T-helper 17 cell (primary cell): ENCODE measurements at regions not wholly inside any gene's neighbourhood (a gene's known extent, or its start where the extent isn't known, plus 50 kb on each side); places are given as distances from the start of the nearest gene placed in this dataset.
A peak's percentile ranks its signal among the peaks of the same experiment; 100 is the strongest.

Experiments
- ATAC-seq: fragments of 150-1000 bp; cut with Tn5 transposase; 2 replicates; pipeline ENCODE4 v1.10.0; 2021; ENCODE audit warnings: mild to moderate bottlenecking, moderate library complexity
- DNase-seq, 3 donors: peaks; one replicate each; pipeline versions ENCODE4 v3.0.0 to v3.0.0-alpha.2; 2020 to 2021
- H3K9me3 ChIP-seq: one replicate; pipeline ENCODE4 v1.7.0; 2013; ENCODE audit warnings: low read length, mild to moderate bottlenecking; ENCODE audit not compliant: control insufficient read depth, poor library complexity, severe bottlenecking
- H3K27ac Mint-ChIP-seq: one replicate; pipeline ENCODE4 v1.8.0; 2022; ENCODE audit warnings: mild to moderate bottlenecking, moderate library complexity, mixed read lengths
- H3K27me3 Mint-ChIP-seq: one replicate; pipeline ENCODE4 v1.8.0; 2022; ENCODE audit warnings: mixed read lengths
- H3K36me3 Mint-ChIP-seq: one replicate; pipeline ENCODE4 v1.8.0; 2022; ENCODE audit warnings: low read depth, mixed read lengths
- H3K4me1 Mint-ChIP-seq: one replicate; pipeline ENCODE4 v1.8.0; 2022; ENCODE audit warnings: mild to moderate bottlenecking, mixed read lengths
- H3K4me3 Mint-ChIP-seq: one replicate; pipeline ENCODE4 v1.8.0; 2022; ENCODE audit warnings: mild to moderate bottlenecking, moderate library complexity, mixed read lengths

DNA sequence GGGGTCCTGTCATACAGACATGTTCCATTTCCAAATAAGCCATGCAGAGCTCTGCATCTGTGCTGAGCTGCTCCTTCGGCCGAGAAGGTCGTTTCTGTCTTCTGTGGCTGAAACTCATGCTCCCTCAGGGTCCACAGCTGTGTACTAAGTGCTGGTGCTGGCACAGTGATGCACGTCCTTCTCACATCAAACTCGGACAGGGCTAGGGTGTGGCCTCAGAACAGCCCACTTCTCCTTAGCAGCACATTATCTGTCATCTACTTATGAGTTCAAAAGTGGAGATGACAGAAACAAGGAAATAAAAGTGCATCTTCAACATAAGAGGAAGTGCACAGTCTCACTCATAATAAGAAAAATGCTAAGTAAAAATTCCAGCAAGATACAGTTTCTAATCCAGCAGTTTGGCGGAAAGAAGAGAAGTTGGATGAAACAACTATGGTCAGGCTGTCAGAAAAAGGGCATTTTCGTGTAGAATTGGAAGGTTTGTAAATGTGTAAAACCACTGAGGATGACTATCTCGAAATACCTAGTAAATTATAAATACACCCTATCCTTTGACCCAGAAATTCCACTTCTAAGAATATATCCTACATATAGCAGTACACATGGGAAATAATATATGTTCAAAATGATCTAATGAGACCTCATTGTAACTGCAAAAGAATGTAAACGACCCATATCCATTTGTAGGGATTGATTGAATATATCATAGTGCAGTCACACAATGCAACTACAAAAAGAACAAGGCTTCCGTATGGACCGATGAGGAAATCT, 53.7 kb upstream of the APCDD1 start:
- peak; percentile 42 for ATAC-seq
- Mint-ChIP-seq H3K27me3 (peaks cover 28% of the 10 kb centered on the region), H3K27ac (no peak overlapping the region)

DNA sequence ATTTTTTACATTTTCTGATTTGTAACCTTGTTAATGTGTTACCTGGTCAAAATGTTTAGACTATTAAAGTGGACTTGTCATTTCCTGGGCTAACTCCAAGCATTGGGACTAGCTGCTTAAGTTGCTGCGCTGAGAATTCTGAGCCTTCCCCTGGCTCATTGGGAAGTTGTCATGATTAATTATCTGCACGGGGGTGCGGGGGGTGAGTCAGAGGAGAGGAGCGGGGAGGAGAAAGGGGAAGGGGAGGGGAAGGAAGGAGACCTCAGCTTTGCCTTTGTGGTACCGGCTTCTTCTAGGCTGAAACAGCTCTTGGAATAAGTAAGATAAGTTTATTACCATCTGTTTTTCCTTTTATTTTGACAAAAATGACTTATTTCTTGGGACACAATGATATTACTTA, 52.9 kb upstream of the APCDD1 start:
- no peaks in the 10 kb centered on the region for H3K4me1 Mint-ChIP-seq
- DNase-seq (no peak), ATAC-seq (no peak)
- no peaks in the 10 kb centered on the region for H3K36me3 Mint-ChIP-seq
- H3K9me3 ChIP-seq, result no peaks in the 10 kb centered on the region
- peaks cover 31% of the 10 kb centered on the region for H3K27me3 Mint-ChIP-seq
- H3K4me3 Mint-ChIP-seq, result no peak overlapping the region
- H3K27ac Mint-ChIP-seq, result no peak overlapping the region

More for the DNA sequence above, 53.7 kb upstream of the APCDD1 start:
- H3K4me1 Mint-ChIP-seq, result no peaks in the 10 kb centered on the region
- no peak overlapping the region for H3K4me3 Mint-ChIP-seq
- no peaks in the 10 kb centered on the region for H3K36me3 Mint-ChIP-seq
- no peaks in the 10 kb centered on the region for H3K9me3 ChIP-seq
- no peak for DNase-seq

GRCh38 chr18:10401930-10402329, 52.5 kb upstream of the APCDD1 start:
- no peaks in the 10 kb centered on the region for H3K4me1 Mint-ChIP-seq
- DNase-seq (no peak), ATAC-seq (no peak)
- H3K36me3 Mint-ChIP-seq, result no peaks in the 10 kb centered on the region
- H3K27me3 Mint-ChIP-seq, result peaks cover 31% of the 10 kb centered on the region
- no peak overlapping the region for H3K4me3 Mint-ChIP-seq
- H3K9me3 ChIP-seq, result no peaks in the 10 kb centered on the region
- no peak overlapping the region for H3K27ac Mint-ChIP-seq

DNA sequence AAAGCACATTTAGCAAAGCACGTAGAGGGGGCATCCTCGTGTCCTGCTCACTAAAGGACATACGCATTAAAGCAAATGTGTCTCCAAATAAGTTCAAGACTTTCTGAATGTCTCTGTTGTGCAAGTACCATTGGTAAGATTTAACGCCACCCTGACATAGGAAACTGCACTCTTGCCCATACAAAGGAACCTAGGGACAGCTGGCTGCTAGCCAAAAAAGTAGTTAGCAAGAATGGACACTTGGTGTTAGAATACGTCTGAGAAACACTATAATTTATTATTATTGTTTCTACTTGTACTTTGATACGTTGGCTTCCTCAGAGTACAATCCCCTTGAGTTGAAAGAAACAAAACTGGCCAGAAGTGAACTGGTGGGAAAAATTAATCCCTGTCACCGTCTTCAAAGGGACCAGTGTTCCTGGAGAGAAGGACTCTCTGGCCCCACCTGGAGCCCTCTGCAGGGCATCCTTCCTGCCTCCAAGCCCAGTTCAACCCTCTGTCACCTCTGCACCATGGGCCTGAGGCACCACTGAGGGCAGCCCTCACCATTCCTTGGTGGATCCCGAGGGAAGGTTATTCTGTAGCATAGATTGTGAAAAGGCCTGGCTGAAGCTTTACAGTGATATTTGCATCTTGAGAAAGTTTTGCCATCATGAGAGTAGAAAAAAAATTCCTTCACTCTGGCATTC, 51.4 kb upstream of the APCDD1 start:
- DNase-seq, result no peak
- H3K4me1 Mint-ChIP-seq, result peaks cover 2% of the 10 kb centered on the region
- H3K9me3 ChIP-seq, result no peaks in the 10 kb centered on the region

GRCh38 chr18:10403708-10404107, 50.7 kb upstream of the APCDD1 start:
- Mint-ChIP-seq H3K27ac (no peak overlapping the region), H3K27me3 (peaks cover 34% of the 10 kb centered on the region), H3K4me1 (peaks cover 2% of the 10 kb centered on the region)

More for the DNA sequence above, 51.4 kb upstream of the APCDD1 start:
- no peak overlapping the region for H3K4me3 Mint-ChIP-seq
- no peak overlapping the region for H3K27ac Mint-ChIP-seq
- H3K36me3 Mint-ChIP-seq, result no peaks in the 10 kb centered on the region
- H3K27me3 Mint-ChIP-seq, result peaks cover 32% of the 10 kb centered on the region
- ATAC-seq, result no peak

GRCh38 chr18:10404168-10404567, 50.3 kb upstream of the APCDD1 start:
- DNase-seq (no peak), ATAC-seq (no peak)
- peaks cover 34% of the 10 kb centered on the region for H3K27me3 Mint-ChIP-seq
- no peaks in the 10 kb centered on the region for H3K36me3 Mint-ChIP-seq
- H3K27ac Mint-ChIP-seq, result no peak overlapping the region
- no peaks in the 10 kb centered on the region for H3K9me3 ChIP-seq
- H3K4me3 Mint-ChIP-seq, result no peak overlapping the region
- peaks cover 2% of the 10 kb centered on the region for H3K4me1 Mint-ChIP-seq

More at GRCh38 chr18:10403708-10404107, 50.7 kb upstream of the APCDD1 start:
- H3K4me3 Mint-ChIP-seq, result no peak overlapping the region
- no peaks in the 10 kb centered on the region for H3K9me3 ChIP-seq
- no peaks in the 10 kb centered on the region for H3K36me3 Mint-ChIP-seq
- ATAC-seq (no peak), DNase-seq (no peak)
